Hepatocyte (in vitro differentiated cells): ENCODE measurements at regions not wholly inside any gene's neighbourhood (a gene's known extent, or its start where the extent isn't known, plus 50 kb on each side); places are given as distances from the start of the nearest gene placed in this dataset.

Source experiments
- DNase-seq: peaks from one replicate; pipeline ENCODE4 v3.0.0-alpha.2; 2016; ENCODE audit warnings: low spot score
- H2AFZ ChIP-seq: fragments of 200-600 bp; sonication (generic); 2 replicates; pipeline ENCODE4 v1.6.0; 2016; ENCODE audit warnings: antibody characterized with exemption, mild to moderate bottlenecking
- H3K27ac ChIP-seq: fragments of 200-600 bp; sonication (generic); 2 replicates; pipeline ENCODE4 v1.5.1; 2016; ENCODE audit warnings: mild to moderate bottlenecking
- H3K27me3 ChIP-seq: fragments of 200-600 bp; sonication (generic); 2 replicates; pipeline ENCODE4 v1.6.1; 2016
- H3K36me3 ChIP-seq: fragments of 200-600 bp; sonication (generic); replicated peaks from 2 replicates; pipeline ENCODE4 v1.5.1; 2016; ENCODE audit warnings: low read depth; ENCODE audit not compliant: insufficient read depth
- H3K4me1 ChIP-seq: fragments of 200-600 bp; sonication (generic); 2 replicates; pipeline ENCODE4 v1.5.1; 2016; ENCODE audit warnings: mild to moderate bottlenecking, moderate library complexity; ENCODE audit not compliant: insufficient read depth
- H3K4me2 ChIP-seq: fragments of 200-600 bp; sonication (generic); 2 replicates; pipeline ENCODE4 v1.6.0; 2016
- H3K4me3 ChIP-seq: fragments of 200-600 bp; sonication (generic); 2 replicates; pipeline ENCODE4 v1.5.1; 2016; ENCODE audit warnings: mild to moderate bottlenecking
- H3K79me2 ChIP-seq: fragments of 200-600 bp; sonication (generic); 2 replicates; pipeline ENCODE4 v1.6.0; 2017; ENCODE audit warnings: mild to moderate bottlenecking
- H3K9me2 ChIP-seq: fragments of 200-600 bp; sonication (generic); replicated peaks from 2 replicates; pipeline ENCODE4 v1.6.0; 2017; ENCODE audit warnings: mild to moderate bottlenecking; ENCODE audit not compliant: insufficient read depth
- H3K9me3 ChIP-seq: fragments of 200-600 bp; sonication (generic); 2 replicates; pipeline ENCODE4 v1.5.1; 2016; ENCODE audit warnings: low read depth, mild to moderate bottlenecking
- H4K20me1 ChIP-seq: fragments of 200-600 bp; sonication (generic); 2 replicates; pipeline ENCODE4 v1.6.0; 2016; ENCODE audit warnings: mild to moderate bottlenecking; ENCODE audit not compliant: insufficient read depth, poor library complexity, severe bottlenecking
- EZH2 ChIP-seq: fragments of 200-600 bp; sonication (generic); IDR thresholded peaks from 2 replicates; pipeline ENCODE4 v1.6.1; 2016; ENCODE audit warnings: antibody characterized with exemption, mild to moderate bottlenecking, borderline replicate concordance
- EZH2phosphoT487 ChIP-seq: fragments of 200-600 bp; sonication (generic); IDR thresholded peaks from one replicate; pipeline ENCODE4 v1.6.1; 2018; ENCODE audit warnings: antibody characterized with exemption, mild to moderate bottlenecking, low read depth, moderate library complexity; ENCODE audit not compliant: unreplicated experiment, severe bottlenecking
- WGBS: methylation state at CpG from one replicate; pipeline ENCODE4 v1.1.6; 2016; ENCODE audit warnings: low lambda C conversion rate; ENCODE audit errors: missing lambda C conversion rate; 5-methylcytosine and 5-hydroxymethylcytosine counted together
- TF ChIP-seq, protein P1 (sequence below): fragments of 200-600 bp; sonication (generic); IDR thresholded peaks from 2 replicates; pipeline ENCODE4 v1.5.1; 2016; ENCODE audit warnings: antibody characterized with exemption, mild to moderate bottlenecking; ENCODE audit not compliant: poor library complexity

DNA sequence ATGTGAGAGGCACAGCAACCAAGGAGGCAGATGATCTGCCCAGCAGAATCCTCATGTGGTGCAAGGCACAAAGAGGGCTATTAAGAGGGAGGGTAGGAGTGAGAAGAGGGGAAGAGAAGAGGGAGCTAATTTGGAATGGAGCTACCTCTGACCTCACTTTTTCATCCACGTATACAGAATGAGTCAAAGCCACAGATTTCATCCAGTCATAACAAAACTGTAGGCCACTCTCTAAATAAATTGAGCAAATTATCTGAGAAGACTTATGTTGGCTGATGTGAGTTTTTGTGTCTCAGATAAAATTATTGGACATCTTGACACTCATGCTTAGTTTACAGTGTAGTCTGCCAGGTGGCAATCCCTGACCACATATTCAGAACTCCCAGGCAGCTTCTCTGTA is 325.6 kb downstream of the TTLL7 start:
- no peak for DNase-seq
- no peaks in the 10 kb centered on the region for H3K9me3 ChIP-seq
- 96% methylated on average over 1 of the region's 1 CpG for WGBS
- H3K4me3 ChIP-seq, result no peak overlapping the region
- no peaks in the 10 kb centered on the region for H4K20me1 ChIP-seq
- no peak overlapping the region for H2AFZ ChIP-seq
- no peak for TF ChIP-seq EZH2
- TF ChIP-seq EZH2phosphoT487, result no peak
- TF ChIP-seq, protein P1, sequence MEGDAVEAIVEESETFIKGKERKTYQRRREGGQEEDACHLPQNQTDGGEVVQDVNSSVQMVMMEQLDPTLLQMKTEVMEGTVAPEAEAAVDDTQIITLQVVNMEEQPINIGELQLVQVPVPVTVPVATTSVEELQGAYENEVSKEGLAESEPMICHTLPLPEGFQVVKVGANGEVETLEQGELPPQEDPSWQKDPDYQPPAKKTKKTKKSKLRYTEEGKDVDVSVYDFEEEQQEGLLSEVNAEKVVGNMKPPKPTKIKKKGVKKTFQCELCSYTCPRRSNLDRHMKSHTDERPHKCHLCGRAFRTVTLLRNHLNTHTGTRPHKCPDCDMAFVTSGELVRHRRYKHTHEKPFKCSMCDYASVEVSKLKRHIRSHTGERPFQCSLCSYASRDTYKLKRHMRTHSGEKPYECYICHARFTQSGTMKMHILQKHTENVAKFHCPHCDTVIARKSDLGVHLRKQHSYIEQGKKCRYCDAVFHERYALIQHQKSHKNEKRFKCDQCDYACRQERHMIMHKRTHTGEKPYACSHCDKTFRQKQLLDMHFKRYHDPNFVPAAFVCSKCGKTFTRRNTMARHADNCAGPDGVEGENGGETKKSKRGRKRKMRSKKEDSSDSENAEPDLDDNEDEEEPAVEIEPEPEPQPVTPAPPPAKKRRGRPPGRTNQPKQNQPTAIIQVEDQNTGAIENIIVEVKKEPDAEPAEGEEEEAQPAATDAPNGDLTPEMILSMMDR, result no peak
- H3K9me2 ChIP-seq, result no peaks in the 10 kb centered on the region
- H3K36me3 ChIP-seq, result no peaks in the 10 kb centered on the region
- H3K4me1 ChIP-seq, result peaks cover 15% of the 10 kb centered on the region
- no peak overlapping the region for H3K27ac ChIP-seq
- no peaks in the 10 kb centered on the region for H3K27me3 ChIP-seq
- no peaks in the 10 kb centered on the region for H3K79me2 ChIP-seq
- H3K4me2 ChIP-seq, result no peak overlapping the region

- Histone ChIP-seq H3K4me2 (no peak overlapping the region), H3K4me1 (peaks cover 15% of the 10 kb centered on the region), H3K9me2 (no peaks in the 10 kb centered on the region), H4K20me1 (no peaks in the 10 kb centered on the region), H3K27ac (no peak overlapping the region), H3K79me2 (no peaks in the 10 kb centered on the region), H2AFZ (no peak overlapping the region), H3K27me3 (no peaks in the 10 kb centered on the region), H3K36me3 (no peaks in the 10 kb centered on the region), H3K4me3 (no peak overlapping the region), H3K9me3 (no peaks in the 10 kb centered on the region)
- no peak for TF ChIP-seq EZH2phosphoT487
- no peak for DNase-seq
Measured at GRCh38 chr1:83671586-83671985, 327.3 kb downstream of the TTLL7 start.

- WGBS, result 79% methylated on average over 2 of the region's 2 CpGs
- H3K27ac ChIP-seq, result no peak overlapping the region
- peaks cover 15% of the 10 kb centered on the region for H3K4me1 ChIP-seq
- H3K79me2 ChIP-seq, result no peaks in the 10 kb centered on the region
- no peak overlapping the region for H3K4me2 ChIP-seq
- DNase-seq, result no peak
- no peaks in the 10 kb centered on the region for H3K9me3 ChIP-seq
- H3K27me3 ChIP-seq, result no peaks in the 10 kb centered on the region
- no peak overlapping the region for H3K4me3 ChIP-seq
- no peak overlapping the region for H2AFZ ChIP-seq
- TF ChIP-seq, protein P1, result no peak
- no peak for TF ChIP-seq EZH2
- TF ChIP-seq EZH2phosphoT487, result no peak
- no peaks in the 10 kb centered on the region for H3K9me2 ChIP-seq
- H4K20me1 ChIP-seq, result no peaks in the 10 kb centered on the region
- no peaks in the 10 kb centered on the region for H3K36me3 ChIP-seq
Measured at GRCh38 chr1:83670909-83671565, 327.9 kb downstream of the TTLL7 start.

DNA sequence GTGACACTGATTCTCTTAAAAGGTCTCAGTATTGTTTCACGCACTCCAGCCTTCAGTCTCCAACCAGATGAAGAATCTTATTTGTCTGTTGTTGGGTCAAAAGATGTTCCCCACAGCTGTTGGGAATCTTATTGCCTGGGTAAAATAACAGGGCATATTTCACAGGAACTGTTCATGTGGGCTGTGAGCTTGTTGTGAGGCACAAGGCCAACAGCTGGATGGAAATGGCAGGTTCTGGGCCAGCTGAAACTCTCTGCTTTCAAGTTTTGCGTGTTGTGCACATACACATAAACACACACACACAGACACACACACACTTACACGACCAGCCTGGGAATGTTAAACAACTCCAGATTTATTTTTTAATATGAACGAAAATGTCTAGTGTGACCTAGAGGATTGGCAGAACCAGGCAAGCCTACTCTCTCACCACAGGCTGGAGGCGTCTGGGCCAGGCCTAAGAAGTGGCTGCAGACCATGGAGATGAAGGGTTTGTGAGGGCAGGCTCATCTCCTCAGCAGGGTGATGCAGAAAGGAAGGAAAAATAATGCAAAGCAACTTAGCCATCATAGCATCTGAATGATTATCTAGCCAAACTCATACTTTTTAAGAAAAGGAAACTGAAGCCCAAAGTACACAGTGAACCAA is 357.0 kb downstream of the TTLL7 start:
- H3K9me2 ChIP-seq, result no peaks in the 10 kb centered on the region
- peak; percentile 14 for DNase-seq

More for the DNA sequence above, 357.0 kb downstream of the TTLL7 start:
- Histone ChIP-seq H3K9me3 (no peaks in the 10 kb centered on the region), H3K36me3 (no peaks in the 10 kb centered on the region), H3K4me2 (peak overlapping the region; percentile 67), H4K20me1 (no peaks in the 10 kb centered on the region), H3K79me2 (no peaks in the 10 kb centered on the region), H3K4me1 (peaks cover 7% of the 10 kb centered on the region), H3K27ac (peak overlapping the region; percentile 54), H3K4me3 (no peak overlapping the region), H3K27me3 (no peaks in the 10 kb centered on the region), H2AFZ (peak overlapping the region; percentile 5)
- no peak for TF ChIP-seq EZH2phosphoT487
- no peak for TF ChIP-seq EZH2
- TF ChIP-seq, protein P1, result no peak
- WGBS, result 74% methylated on average over 5 of the region's 5 CpGs
